ENCODE measurements at regions not wholly inside any gene's neighbourhood (a gene's known extent, or its start where the extent isn't known, plus 50 kb on each side); places are given as distances from the start of the nearest gene placed in this dataset.

DNA sequence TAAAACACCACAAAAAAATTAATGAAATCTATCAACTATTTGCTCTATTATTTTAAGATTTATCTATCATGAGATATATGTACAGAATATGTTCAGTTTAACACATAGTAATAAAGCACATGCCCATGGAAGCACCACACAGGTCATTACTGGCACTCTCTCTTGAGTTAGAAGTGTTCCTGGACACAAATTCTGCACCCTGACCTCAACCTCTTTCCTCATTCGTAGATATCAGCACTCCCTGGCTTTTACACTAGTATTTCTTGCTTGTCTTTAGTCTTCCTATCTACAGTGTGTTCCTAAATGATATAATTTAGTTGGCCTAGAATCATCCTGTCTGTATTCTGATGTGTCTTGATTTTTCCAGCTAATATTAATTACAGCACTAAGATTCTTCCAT, 321.0 kb upstream of the SOX5 start:
- Histone ChIP-seq H3K27me3 (ENCODE audit: insufficient read depth, poor library complexity, severe bottlenecking) (no peaks in the 10 kb centered on the region), H3K4me3 (replicated peaks; ENCODE audit: insufficient read depth, low read length) (no peak overlapping the region), H3K27ac (replicated peaks) (no peak overlapping the region)
- TF ChIP-seq, protein P1, sequence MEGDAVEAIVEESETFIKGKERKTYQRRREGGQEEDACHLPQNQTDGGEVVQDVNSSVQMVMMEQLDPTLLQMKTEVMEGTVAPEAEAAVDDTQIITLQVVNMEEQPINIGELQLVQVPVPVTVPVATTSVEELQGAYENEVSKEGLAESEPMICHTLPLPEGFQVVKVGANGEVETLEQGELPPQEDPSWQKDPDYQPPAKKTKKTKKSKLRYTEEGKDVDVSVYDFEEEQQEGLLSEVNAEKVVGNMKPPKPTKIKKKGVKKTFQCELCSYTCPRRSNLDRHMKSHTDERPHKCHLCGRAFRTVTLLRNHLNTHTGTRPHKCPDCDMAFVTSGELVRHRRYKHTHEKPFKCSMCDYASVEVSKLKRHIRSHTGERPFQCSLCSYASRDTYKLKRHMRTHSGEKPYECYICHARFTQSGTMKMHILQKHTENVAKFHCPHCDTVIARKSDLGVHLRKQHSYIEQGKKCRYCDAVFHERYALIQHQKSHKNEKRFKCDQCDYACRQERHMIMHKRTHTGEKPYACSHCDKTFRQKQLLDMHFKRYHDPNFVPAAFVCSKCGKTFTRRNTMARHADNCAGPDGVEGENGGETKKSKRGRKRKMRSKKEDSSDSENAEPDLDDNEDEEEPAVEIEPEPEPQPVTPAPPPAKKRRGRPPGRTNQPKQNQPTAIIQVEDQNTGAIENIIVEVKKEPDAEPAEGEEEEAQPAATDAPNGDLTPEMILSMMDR (IDR thresholded peaks at IDR 0.05; ENCODE audit: insufficient read depth, low read length), result no peak
- TF ChIP-seq, protein P2, sequence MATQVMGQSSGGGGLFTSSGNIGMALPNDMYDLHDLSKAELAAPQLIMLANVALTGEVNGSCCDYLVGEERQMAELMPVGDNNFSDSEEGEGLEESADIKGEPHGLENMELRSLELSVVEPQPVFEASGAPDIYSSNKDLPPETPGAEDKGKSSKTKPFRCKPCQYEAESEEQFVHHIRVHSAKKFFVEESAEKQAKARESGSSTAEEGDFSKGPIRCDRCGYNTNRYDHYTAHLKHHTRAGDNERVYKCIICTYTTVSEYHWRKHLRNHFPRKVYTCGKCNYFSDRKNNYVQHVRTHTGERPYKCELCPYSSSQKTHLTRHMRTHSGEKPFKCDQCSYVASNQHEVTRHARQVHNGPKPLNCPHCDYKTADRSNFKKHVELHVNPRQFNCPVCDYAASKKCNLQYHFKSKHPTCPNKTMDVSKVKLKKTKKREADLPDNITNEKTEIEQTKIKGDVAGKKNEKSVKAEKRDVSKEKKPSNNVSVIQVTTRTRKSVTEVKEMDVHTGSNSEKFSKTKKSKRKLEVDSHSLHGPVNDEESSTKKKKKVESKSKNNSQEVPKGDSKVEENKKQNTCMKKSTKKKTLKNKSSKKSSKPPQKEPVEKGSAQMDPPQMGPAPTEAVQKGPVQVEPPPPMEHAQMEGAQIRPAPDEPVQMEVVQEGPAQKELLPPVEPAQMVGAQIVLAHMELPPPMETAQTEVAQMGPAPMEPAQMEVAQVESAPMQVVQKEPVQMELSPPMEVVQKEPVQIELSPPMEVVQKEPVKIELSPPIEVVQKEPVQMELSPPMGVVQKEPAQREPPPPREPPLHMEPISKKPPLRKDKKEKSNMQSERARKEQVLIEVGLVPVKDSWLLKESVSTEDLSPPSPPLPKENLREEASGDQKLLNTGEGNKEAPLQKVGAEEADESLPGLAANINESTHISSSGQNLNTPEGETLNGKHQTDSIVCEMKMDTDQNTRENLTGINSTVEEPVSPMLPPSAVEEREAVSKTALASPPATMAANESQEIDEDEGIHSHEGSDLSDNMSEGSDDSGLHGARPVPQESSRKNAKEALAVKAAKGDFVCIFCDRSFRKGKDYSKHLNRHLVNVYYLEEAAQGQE (IDR thresholded peaks at IDR 0.05; ENCODE audit: insufficient replicate concordance, low read depth), result no peak
- TF ChIP-seq POLR2AphosphoS5 (IDR thresholded peaks at IDR 0.05; ENCODE audit: low read depth) (no peak), GABPA (IDR thresholded peaks at IDR 0.05; ENCODE audit: low read depth) (no peak), SPI1 (IDR thresholded peaks at IDR 0.05; ENCODE audit: borderline replicate concordance, low read depth) (no peak)
- DNase-seq (ENCODE audit: low read depth in 1 of 2, low spot score in 1 of 2), result no peak

DNA sequence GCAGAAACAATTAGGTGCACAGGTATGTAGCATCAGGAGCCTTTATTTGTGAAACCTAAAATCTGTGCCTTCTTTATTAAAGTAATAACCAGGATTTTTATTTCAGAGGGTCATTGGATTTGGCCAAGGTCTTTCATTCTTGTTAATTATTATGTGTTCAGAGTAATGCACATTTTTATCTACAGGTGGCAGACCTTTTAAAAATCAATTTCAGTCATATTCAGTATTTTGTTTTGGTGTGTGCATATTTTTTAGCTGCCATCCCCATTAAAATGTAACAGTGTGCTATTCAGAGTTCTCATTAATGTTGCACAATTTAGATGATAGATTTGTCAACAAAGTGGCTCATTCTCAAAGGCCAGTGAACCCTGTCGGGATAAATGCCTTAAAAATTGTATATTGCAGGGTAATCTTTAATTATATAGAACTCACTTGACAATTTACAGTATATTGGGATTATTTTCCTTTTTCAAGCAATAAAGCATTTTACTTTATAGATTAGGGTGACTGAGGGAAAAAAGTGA, 319.3 kb upstream of the SOX5 start:
- no peak overlapping the region for H3K4me3 ChIP-seq (replicated peaks; ENCODE audit: insufficient read depth, low read length)
- DNase-seq (ENCODE audit: low read depth in 1 of 2, low spot score in 1 of 2), result no peak
- TF ChIP-seq, protein P2 (IDR thresholded peaks at IDR 0.05; ENCODE audit: insufficient replicate concordance, low read depth), result no peak
- TF ChIP-seq, protein P1 (IDR thresholded peaks at IDR 0.05; ENCODE audit: insufficient read depth, low read length), result no peak
- TF ChIP-seq POLR2AphosphoS5 (IDR thresholded peaks at IDR 0.05; ENCODE audit: low read depth) (no peak), GABPA (IDR thresholded peaks at IDR 0.05; ENCODE audit: low read depth) (no peak), SPI1 (IDR thresholded peaks at IDR 0.05; ENCODE audit: borderline replicate concordance, low read depth) (no peak)
- H3K27ac ChIP-seq (replicated peaks), result no peak overlapping the region
- no peaks in the 10 kb centered on the region for H3K27me3 ChIP-seq (ENCODE audit: insufficient read depth, poor library complexity, severe bottlenecking)

GRCh38 chr12:24266982-24267381, 317.5 kb upstream of the SOX5 start:
- Histone ChIP-seq H3K27ac (replicated peaks) (no peak overlapping the region), H3K27me3 (ENCODE audit: insufficient read depth, poor library complexity, severe bottlenecking) (no peaks in the 10 kb centered on the region), H3K4me3 (replicated peaks; ENCODE audit: insufficient read depth, low read length) (no peak overlapping the region)
- no peak for DNase-seq (ENCODE audit: low read depth in 1 of 2, low spot score in 1 of 2)
- TF ChIP-seq POLR2AphosphoS5 (IDR thresholded peaks at IDR 0.05; ENCODE audit: low read depth), result no peak
- TF ChIP-seq, protein P2 (IDR thresholded peaks at IDR 0.05; ENCODE audit: insufficient replicate concordance, low read depth), result no peak
- no peak for TF ChIP-seq SPI1 (IDR thresholded peaks at IDR 0.05; ENCODE audit: borderline replicate concordance, low read depth)
- TF ChIP-seq, protein P1 (IDR thresholded peaks at IDR 0.05; ENCODE audit: insufficient read depth, low read length), result no peak
- no peak for TF ChIP-seq GABPA (IDR thresholded peaks at IDR 0.05; ENCODE audit: low read depth)
